Loucy (cell line): ENCODE measurements at regions not wholly inside any gene's neighbourhood (a gene's known extent, or its start where the extent isn't known, plus 50 kb on each side); places are given as distances from the start of the nearest gene placed in this dataset.

Experiments used
- H2AFZ ChIP-seq: fragments of 200-600 bp; sonication (generic); 2 replicates; pipeline ENCODE4 v1.6.0; 2016; ENCODE audit warnings: antibody characterized with exemption, mild to moderate bottlenecking, low read length, moderate library complexity
- H3F3A ChIP-seq: fragments of 200-600 bp; 2 replicates; pipeline ENCODE4 v1.6.0; 2016; ENCODE audit warnings: antibody characterized with exemption, low read depth, mild to moderate bottlenecking
- H3K27me3 ChIP-seq: fragments of 200-600 bp; sonication (generic); 2 replicates; pipeline ENCODE4 v1.6.1; 2014; ENCODE audit warnings: low read length, mild to moderate bottlenecking; ENCODE audit not compliant: insufficient read depth, poor library complexity, severe bottlenecking
- H3K36me3 ChIP-seq: fragments of 200-600 bp; sonication (generic); 2 replicates; pipeline ENCODE4 v1.6.1; 2016; ENCODE audit warnings: low read length; ENCODE audit not compliant: insufficient read depth
- H3K4me1 ChIP-seq: fragments of 200-600 bp; sonication (generic); 2 replicates; pipeline ENCODE4 v1.5.1; 2014; ENCODE audit warnings: low read length, mild to moderate bottlenecking; ENCODE audit not compliant: insufficient read depth, poor library complexity, severe bottlenecking
- H3K4me2 ChIP-seq: fragments of 200-600 bp; sonication (generic); 2 replicates; pipeline ENCODE4 v1.6.0; 2014; ENCODE audit warnings: antibody characterized with exemption, low read length, low read depth, mild to moderate bottlenecking; ENCODE audit not compliant: poor library complexity, severe bottlenecking
- H3K4me3 ChIP-seq: fragments of 200-600 bp; sonication (generic); 2 replicates; pipeline ENCODE4 v1.5.1; 2014; ENCODE audit warnings: low read length, mild to moderate bottlenecking, mixed read lengths; ENCODE audit not compliant: poor library complexity, severe bottlenecking
- H3K79me2 ChIP-seq: fragments of 200-600 bp; sonication (generic); 2 replicates; pipeline ENCODE4 v1.6.1; 2014; ENCODE audit warnings: low read length; ENCODE audit not compliant: insufficient read depth
- H3K9ac ChIP-seq: fragments of 200-600 bp; sonication (generic); 2 replicates; pipeline ENCODE4 v1.6.0; 2014; ENCODE audit warnings: mild to moderate bottlenecking, low read depth, low read length, moderate library complexity; ENCODE audit not compliant: poor library complexity, severe bottlenecking
- H3K9me2 ChIP-seq: fragments of 200-600 bp; sonication (generic); replicated peaks from 2 replicates; pipeline ENCODE4 v1.6.1; 2016; ENCODE audit warnings: low read depth, low read length, mixed read lengths
- H3K9me3 ChIP-seq: fragments of 200-600 bp; sonication (generic); 2 replicates; pipeline ENCODE4 v1.6.1; 2014; ENCODE audit warnings: mild to moderate bottlenecking, antibody characterized with exemption, low read length, low read depth; ENCODE audit not compliant: insufficient read depth
- H4K20me1 ChIP-seq: fragments of 200-600 bp; sonication (generic); 2 replicates; pipeline ENCODE4 v1.6.0; 2014; ENCODE audit warnings: antibody characterized with exemption, low read length, mild to moderate bottlenecking; ENCODE audit not compliant: insufficient read depth, poor library complexity, severe bottlenecking
- EZH2phosphoT487 ChIP-seq: fragments of 200-600 bp; IDR thresholded peaks from 2 replicates; pipeline ENCODE4 v1.6.1; 2018; ENCODE audit warnings: antibody characterized with exemption, mild to moderate bottlenecking, moderate library complexity, borderline replicate concordance
- TF ChIP-seq, protein P1 (sequence below): fragments of 200-600 bp; sonication (generic); conservative IDR thresholded peaks from 2 replicates; pipeline ENCODE4 v1.5.1; 2014; ENCODE audit warnings: mild to moderate bottlenecking, antibody characterized with exemption, low read length

DNA sequence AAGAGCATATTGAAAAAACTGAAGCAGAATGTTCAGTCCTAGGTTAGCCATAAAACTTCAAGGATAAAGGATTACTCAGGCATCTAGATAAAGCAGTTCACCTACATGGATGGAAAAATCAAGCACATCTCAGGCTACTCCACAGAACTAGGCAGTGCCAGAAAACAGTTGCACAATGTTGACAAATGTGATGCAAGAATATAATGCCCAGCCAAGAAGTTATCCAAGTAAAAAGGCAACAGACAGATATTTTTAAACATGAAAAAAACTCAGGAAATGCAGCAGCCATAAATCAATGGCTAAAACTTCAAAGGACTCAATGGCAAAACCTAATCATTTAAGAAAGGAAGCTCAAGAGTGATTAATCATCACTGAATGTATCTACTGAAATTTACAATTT, 456.0 kb upstream of the FAM241A start:
- Histone ChIP-seq H3K9me2 (no peaks in the 10 kb centered on the region), H4K20me1 (no peaks in the 10 kb centered on the region), H3K9me3 (no peaks in the 10 kb centered on the region), H3K4me3 (no peak overlapping the region), H3F3A (no peaks in the 10 kb centered on the region), H3K79me2 (no peaks in the 10 kb centered on the region), H3K27me3 (no peaks in the 10 kb centered on the region), H2AFZ (no peak overlapping the region), H3K36me3 (no peaks in the 10 kb centered on the region), H3K4me1 (no peaks in the 10 kb centered on the region), H3K9ac (no peak overlapping the region), H3K4me2 (no peak overlapping the region)
- TF ChIP-seq EZH2phosphoT487: no peak
- TF ChIP-seq, protein P1, sequence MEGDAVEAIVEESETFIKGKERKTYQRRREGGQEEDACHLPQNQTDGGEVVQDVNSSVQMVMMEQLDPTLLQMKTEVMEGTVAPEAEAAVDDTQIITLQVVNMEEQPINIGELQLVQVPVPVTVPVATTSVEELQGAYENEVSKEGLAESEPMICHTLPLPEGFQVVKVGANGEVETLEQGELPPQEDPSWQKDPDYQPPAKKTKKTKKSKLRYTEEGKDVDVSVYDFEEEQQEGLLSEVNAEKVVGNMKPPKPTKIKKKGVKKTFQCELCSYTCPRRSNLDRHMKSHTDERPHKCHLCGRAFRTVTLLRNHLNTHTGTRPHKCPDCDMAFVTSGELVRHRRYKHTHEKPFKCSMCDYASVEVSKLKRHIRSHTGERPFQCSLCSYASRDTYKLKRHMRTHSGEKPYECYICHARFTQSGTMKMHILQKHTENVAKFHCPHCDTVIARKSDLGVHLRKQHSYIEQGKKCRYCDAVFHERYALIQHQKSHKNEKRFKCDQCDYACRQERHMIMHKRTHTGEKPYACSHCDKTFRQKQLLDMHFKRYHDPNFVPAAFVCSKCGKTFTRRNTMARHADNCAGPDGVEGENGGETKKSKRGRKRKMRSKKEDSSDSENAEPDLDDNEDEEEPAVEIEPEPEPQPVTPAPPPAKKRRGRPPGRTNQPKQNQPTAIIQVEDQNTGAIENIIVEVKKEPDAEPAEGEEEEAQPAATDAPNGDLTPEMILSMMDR: no peak

GRCh38 chr4:111689731-111690130, 455.5 kb upstream of the FAM241A start:
- Histone ChIP-seq H3F3A (no peaks in the 10 kb centered on the region), H2AFZ (no peak overlapping the region), H3K9ac (no peak overlapping the region), H4K20me1 (no peaks in the 10 kb centered on the region), H3K4me2 (no peak overlapping the region), H3K9me3 (no peaks in the 10 kb centered on the region), H3K9me2 (no peaks in the 10 kb centered on the region), H3K36me3 (no peaks in the 10 kb centered on the region), H3K27me3 (no peaks in the 10 kb centered on the region), H3K79me2 (no peaks in the 10 kb centered on the region), H3K4me3 (no peak overlapping the region), H3K4me1 (no peaks in the 10 kb centered on the region)
- no peak for TF ChIP-seq EZH2phosphoT487
- TF ChIP-seq, protein P1: no peak

DNA sequence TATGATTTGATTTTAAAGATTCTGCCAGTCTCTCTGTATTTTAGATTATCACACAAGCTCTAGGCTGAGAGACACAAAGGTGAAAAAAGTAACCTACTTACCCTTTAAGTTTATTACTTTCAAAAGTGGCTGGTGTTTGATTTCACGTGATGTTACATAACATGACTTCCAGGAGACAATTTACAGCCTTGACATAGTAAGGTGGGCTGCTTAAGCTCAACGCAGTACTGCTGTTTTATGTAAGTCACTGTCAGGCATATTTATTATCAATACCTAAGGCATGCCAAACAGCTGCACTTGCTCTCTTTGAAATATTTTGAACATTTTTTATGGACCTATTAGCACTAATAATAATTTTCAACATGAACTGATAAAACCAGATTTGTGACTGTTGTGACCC, 451.5 kb upstream of the FAM241A start:
- Histone ChIP-seq H3K4me1 (no peaks in the 10 kb centered on the region), H3K79me2 (no peaks in the 10 kb centered on the region), H3K9me2 (no peaks in the 10 kb centered on the region), H3K4me2 (no peak overlapping the region), H4K20me1 (no peaks in the 10 kb centered on the region), H3K27me3 (no peaks in the 10 kb centered on the region), H3K36me3 (no peaks in the 10 kb centered on the region), H2AFZ (no peak overlapping the region), H3F3A (no peaks in the 10 kb centered on the region), H3K9ac (no peak overlapping the region), H3K9me3 (no peaks in the 10 kb centered on the region), H3K4me3 (no peak overlapping the region)
- no peak for TF ChIP-seq EZH2phosphoT487
- TF ChIP-seq, protein P1: no peak
